NCI-H2029 (cell line): ENCODE measurements at regions not wholly inside any gene's neighbourhood (a gene's known extent, or its start where the extent isn't known, plus 50 kb on each side); places are given as distances from the start of the nearest gene placed in this dataset.
"Not testable (repeated sequence)": the region's sequence is repeated elsewhere in the genome, so short reads cannot be mapped to it uniquely, and the experiment has no call there.

Experiments
- DNase-seq: peaks from one replicate; lab custom pipeline; 2025; lab: John Stamatoyannopoulos, UW

DNA sequence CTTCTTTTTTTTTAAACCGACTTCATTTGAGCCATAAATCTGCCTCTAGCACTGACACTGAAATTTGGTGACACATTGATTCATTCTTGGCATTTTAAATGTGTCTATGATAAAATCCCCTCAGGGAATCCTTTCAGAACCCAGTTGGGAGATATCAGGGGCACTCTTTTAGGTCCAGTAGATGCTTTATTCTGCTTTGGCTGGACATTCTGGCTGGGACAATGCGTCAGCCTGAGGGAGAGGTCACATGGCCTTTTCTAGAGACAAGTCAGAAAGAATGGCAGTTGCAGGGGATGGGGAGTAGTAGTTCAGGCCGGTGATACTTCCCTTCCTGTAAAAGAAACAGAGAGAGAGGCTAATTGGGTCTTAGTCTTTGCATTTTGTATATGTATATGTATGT lies 63.1 kb downstream of the TRIM43 start:
- DNase-seq = not testable (repeated sequence)

DNA sequence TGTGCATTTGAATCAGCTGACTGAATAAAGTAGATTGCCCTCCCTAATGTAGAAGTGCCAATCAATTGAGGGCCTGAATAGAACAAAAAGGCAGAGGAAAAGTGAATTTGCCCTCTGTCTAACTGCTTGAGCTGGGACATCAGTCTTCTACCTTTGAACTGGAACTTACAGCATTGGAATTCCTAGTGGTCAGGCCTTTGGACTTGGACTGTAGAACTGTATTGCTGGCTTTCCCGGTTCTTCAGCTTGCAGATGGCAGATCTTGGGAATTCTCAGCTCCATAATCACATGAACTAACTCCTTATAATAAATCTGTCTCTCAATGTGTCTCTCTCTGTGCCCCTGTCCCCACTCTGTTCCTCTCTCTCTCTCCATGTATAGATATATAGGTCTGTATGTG lies 64.8 kb downstream of the TRIM43 start:
- DNase-seq = not testable (repeated sequence)

DNA sequence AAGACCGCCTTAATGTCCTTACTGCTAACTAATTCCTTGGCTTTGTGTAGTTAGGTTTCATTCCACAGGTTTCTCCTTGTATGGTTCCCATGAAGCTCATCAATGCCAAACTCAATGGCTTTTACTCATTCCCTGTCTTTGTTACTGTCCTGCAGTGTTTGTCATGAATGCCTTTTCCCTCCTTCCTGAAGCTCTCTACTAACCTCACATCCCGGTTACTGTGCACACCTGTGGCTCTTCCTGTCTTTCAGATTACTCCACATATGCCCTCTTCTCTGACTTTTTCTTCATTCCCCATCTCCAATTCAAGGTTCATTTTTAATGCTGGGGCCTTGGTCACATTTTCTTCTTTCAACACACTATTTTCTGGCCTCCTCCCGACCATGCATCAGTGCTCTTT lies 66.1 kb downstream of the TRIM43 start:
- DNase-seq = not testable (repeated sequence)

DNA sequence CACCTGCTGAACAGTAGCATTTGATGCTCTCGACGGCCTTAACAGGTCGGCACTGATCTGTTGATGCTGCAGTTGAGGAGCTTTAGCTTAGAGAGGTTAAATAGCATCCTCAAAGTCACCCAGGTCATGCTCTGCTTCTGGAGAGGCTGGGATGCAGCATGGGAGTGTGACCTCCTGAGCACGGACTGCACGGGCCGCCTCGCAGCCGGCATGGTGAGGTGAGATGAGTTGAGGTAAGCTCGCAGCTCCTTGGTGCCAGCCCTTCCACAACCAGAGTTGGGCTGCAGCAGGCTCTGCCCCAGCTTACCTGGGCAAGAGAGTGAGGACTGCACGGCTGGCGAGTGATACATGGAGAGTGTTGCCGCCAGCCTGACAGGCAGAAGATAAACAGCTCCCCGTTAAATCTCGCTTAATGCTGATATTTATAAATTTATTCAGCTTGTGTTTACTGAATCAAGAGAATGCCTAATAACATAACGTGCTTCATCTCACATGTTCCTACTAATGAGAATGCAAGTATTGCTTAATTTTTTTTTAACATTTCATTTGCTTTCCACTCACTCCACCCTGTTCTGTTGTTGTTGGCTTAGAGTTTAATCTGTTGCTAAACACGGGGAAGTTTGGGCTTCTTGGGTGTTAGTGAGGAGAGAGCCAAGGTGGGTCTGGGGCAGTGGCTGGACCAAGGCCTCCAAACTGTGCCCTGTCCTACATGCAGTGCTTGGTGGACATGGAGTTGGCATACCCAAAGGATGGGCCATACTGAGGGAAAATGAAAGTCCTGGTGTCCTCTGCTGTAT lies 69.2 kb downstream of the TRIM43 start:
- DNase-seq = not testable (repeated sequence)

DNA sequence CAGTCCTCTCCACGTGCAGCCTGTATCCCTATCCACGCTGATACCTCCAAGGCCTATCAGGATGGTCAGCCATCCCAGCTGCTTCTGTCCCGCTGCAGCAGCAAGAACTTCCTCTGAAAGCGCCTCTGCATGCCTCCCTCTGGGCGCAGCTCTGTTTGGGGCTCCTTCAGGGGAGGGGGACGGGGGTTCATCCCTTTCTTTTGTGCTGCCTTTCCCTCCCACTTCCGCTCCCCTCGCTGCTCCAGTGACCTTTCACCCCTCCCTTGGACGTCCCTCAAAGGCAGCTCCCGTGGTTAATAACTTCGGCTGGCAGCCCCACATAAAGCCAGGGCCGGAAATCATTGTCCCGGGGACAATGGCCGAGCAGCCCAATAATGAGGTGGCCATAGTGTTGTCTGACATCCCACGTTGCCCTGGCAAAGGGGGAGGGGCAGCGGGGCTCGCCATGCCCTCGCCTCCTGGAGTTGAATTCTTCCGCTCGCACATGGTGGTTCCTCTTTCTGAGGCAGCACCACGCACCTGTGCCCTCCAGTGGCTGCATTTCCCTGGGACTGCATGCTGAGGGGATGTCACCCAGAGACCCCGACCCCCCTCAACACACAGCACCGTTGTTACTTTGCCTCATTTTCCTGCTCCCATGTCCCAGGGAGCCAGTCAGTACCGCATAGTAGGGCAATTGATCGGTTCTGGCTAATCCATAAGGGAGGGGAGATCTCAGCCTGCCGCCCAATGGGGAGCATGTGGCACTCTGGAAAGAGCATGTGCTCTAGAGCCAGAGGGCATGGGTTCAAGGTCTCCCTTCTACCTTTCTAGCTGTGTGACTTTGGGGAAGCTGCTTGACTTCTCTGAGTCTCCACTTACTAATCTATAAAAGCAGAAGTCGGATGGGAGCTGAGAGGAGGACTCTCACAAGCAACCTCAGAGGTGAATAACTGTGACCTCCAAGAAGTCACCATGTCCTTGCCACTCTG lies 72.0 kb downstream of the TRIM43 start:
- not testable (repeated sequence) for DNase-seq

DNA sequence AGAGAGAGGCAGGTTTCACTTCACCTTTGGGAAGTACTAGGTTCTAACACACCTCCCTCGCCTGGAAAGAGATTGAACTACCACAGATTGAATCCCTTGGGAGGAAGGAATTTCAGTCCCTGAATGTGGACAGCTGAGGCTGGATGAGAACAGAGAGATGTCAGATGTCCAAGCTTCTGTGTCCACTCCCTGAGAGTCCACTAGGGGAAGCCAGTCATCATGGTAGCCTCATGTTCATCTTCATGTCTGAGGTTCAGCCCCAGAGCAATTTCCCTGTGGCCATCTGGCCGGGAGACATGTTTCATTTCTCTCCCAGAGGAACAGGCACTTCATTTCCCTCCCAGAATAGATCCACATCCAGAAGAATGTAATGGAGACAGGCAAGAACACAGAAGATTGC lies 74.8 kb downstream of the TRIM43 start:
- not testable (repeated sequence) for DNase-seq

DNA sequence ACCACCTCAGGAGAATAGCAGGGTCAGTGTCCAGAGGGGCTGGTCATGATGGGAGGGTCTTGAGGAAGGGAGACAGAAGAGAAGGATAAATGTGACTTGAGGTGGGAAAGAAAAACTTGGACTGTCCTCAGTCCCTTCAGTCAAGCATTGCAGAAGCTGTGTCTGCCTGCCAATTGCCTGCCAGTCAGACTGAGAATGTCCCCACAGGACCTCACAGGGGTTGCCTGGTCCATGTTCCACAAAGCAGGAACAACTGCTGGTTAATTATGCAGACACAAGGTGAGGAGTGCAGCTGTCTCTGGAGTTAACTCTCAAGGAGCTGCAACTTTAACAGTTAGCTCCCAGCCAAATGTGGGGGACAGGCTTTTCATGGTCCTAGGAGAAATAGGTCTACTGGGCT lies 75.7 kb downstream of the TRIM43 start:
- DNase-seq = no peak

DNA sequence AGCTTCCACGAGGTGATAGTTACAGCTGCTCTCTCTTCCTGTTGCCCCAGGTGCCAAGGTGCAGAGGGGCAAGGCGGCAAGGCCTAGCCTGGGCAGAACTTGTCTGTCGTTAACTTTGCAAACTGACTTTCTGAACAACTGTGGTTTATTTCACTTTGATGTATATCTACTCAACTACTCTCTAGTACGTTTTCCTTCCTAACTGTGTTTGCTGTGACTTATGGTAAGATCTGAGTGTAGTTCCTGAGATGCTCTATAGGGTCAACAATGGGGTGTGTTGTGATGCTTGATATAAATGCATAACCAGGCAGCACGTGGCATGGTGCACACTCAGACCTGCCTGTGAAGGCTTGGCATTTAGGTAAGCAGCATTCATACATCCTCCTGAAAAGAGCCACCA lies 77.1 kb downstream of the TRIM43 start:
- not testable (repeated sequence) for DNase-seq

DNA sequence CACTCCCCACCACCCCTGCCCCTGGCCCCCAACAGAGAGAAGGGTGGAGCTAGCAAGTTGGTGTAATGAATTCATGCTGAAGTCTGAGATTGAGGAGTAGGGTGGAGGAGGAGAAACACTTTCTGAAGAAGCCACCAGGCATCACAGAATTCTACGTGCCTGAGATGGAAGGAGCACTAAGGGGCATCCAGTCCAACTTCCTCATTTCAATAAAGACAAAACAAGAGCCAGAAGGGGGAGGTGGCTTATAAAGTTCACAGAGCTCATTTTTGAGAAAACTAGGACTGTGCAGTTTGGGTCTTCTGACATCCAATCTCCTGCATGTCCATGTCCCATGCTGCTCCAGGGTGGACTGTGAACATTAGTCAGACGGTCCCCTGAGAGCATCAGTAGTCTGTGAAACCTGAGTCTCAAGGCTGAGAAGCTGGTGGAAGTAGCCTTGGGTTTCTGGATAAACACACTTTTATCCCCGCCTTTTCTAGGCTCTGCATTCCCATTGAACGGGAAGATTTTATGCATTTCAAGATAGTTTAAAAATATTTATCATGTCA lies 77.7 kb downstream of the TRIM43 start:
- no peak for DNase-seq

DNA sequence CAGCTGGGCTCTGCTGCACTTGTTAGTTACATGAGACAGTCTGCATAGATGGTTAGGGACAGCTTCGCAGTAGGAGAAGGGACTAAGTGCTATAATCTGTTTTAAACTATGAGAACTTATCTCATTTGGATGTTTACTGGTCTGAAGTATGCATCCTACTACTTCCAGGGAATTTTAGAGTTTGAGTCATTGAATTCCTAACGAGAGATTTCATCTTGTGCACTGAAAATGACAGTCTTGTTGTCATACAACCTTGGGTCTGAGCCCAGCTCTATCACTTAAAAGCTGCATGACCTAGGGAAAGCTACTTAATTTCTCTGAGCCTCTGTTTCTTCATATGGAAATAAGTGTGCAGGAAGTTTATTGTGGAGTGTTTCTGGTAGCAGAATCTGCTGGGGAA lies 78.4 kb downstream of the TRIM43 start:
- no peak for DNase-seq

DNA sequence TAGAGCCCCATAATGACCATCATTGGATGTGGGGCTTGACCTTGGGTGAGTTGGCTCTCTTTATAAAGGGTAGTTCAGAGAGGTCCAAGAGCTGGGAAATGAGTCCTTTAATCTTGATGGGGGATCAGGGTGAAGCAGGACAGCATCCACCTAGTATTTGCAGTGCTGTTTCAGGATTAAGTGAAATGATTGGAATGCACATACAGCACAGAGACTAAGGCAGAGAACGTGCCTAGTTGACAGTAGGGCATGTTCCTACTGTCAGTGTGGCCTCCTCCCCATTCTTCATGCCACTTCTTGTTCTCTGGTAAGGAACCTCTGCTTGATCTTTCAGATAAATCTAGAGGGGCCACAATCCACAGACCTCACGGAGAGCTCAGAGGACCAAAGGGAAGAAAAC lies 78.9 kb downstream of the TRIM43 start:
- DNase-seq = no peak

DNA sequence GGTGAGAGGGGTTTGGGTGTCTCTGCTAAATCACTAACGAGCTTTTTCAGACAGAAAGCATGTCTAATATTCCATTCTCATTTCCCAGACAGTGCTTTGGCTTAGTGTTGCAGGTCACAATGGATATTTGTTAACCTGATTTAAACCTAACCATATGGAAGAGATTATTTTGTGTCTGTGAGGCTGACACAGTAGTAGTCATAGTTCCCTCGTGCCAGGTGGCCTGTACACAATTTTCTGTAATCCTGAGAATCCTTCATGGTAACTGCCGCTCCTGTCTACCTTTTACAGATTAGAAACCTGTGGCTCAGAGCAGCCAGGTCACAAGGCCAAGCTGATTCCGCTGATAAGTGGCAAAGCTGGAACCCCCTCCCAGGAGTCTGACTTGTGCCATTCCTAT lies 79.4 kb downstream of the TRIM43 start:
- not testable (repeated sequence) for DNase-seq

DNA sequence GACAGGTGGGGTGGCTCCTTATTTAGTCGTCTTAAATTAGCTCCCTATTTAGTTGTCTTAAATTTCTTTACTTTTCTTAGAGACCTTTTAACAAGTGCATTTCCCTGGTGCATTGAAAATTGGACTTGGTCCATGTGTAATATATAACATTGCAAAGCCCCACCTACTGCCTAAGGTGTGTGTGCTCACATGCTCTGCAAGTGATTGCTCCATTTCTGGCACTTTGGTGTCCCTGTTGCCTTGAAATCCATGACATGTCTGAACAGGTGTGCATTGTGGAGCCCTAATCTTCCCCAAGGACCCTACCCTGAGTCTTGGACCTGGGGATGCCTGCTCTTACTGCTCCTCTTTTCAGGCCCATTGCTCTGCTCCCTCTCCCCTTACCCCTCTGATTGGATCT lies 80.2 kb downstream of the TRIM43 start:
- DNase-seq = not testable (repeated sequence)

DNA sequence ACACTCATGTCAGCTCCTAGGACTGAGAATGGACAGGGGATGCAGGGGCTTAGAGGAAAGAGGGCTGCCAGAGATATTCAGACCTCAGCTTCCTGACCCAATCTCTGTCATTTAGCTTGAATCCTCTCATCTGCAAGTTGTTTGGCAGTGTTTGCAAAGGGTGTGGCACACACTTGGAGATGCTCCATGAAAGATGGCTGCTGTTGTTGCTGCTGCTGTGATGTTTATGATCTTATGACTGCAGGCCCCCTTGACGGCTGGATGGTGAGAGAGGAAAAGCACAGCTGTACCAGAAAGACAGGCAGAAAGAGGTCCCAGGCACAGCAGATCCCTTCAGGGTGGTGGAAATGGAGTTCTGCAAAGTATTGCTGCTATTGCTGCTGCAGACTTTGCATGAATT lies 80.7 kb downstream of the TRIM43 start:
- not testable (repeated sequence) for DNase-seq

DNA sequence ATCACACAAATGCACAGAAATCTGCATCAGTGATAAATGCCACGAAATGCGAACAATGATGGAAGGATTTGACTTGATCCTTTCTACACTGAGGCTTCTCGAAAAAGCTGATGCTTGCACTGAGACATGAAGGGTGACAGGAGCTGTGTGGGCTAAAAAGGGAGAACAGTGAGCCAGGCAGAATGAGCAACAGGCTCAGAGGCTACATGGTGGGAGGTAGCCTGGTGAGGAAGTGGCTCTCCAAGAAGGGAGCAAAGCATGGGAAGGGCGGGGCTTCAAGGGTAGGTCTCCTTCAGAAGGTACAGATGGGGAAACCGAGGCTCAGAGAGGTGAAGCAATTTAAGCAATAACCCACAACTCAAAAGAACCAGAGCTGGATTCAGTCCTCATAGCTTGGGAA lies 82.4 kb downstream of the TRIM43 start:
- DNase-seq = no peak

DNA sequence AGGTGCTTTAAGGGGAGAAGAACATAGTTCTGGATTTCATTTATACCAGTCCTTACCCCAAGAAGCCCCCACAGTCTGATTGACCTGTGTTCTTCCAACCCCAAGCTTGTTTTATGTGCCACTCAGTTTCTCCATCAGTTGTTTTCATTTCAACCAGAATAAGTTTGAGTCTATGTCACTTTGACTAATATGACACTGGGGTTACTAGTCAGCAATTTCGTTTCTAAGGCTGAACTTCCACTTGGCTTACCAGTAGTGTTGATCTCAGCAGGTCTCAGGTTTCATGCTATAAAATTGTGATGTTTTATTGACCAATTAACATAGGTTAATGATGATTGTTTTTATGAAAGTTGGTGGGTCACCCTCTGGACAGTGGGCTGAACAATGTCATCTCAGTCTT lies 84.8 kb downstream of the TRIM43 start:
- DNase-seq = not testable (repeated sequence)

DNA sequence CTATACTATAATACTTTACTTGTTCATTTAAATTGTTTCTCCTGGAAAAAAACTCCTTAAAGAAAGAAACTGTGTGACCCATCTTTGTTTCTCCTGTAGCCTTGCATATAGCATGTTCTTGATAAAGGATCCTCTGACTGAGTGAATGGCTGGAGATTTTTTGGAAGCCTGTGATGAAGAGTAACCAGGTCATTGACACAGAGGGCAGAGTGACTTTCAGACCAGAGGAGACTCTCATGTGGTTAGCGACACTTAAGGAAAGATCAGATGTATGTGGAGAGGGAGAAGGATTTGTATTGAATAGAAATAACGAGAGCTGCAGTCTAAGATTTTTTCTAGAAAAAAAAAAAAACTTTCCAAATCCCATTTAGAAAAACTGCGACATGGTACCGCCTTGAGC lies 85.5 kb downstream of the TRIM43 start:
- DNase-seq = no peak

DNA sequence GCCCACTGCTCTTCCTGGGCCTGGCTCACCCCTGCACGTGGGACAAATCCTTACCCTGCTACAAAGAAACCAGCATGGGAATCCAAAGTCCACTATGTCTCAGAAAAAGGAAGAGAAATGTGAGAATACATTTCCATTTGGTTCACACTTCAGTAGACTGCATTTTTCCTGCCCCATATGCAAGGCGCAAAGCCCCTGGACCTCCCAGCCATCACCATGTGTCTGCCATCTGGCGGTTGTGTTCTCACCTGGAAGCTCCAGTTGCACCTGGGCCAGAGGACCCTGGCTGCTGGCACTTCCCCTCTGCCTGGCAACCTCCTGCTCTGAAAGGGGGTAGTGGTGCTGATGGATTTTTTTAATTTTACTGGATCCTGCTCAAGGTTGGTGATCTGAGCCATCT lies 86.0 kb downstream of the TRIM43 start:
- not testable (repeated sequence) for DNase-seq

DNA sequence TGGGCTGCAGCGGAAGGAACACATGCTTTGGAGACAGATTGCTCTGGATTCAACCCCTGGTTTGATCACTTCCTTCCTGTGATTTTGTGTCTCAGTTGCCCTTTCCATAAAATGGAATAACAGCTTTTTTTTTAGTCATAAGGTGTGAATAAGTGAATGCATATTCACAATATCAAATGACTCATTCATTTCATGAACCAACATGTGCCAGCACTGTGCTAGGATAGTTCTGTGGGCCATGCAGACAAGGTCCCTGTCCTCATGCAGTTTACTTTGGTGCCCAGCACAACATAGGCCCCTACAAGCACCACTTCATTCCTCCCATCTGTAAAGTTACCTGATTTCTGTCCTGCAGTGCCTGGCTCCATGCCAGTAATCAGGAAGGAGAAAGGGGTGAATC lies 89.4 kb downstream of the TRIM43 start:
- not testable (repeated sequence) for DNase-seq

DNA sequence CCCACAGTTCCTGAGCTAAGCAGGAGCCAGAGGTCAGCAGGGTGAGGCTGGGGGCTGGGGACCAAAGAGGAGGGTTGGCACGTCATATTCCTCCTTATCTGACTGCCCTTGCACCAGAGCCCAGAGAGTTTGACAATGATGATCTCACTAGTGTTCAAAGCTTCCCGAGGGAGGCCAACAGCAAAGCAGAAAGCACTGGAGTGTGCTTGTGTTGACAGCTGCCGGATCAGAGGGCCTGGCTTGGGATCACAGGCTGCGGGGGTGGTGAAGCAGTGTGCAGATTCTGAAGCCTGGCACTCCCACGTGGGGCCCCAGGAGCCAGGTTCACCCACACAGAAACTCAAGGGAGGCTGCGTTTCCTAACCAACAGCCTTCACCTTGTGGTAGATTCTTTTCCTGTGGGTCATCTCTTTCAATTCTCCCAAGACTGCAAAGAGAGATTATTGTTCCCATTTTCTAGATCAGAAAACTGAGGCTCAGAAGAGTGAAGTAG lies 89.8 kb downstream of the TRIM43 start:
- DNase-seq = not testable (repeated sequence)

DNA sequence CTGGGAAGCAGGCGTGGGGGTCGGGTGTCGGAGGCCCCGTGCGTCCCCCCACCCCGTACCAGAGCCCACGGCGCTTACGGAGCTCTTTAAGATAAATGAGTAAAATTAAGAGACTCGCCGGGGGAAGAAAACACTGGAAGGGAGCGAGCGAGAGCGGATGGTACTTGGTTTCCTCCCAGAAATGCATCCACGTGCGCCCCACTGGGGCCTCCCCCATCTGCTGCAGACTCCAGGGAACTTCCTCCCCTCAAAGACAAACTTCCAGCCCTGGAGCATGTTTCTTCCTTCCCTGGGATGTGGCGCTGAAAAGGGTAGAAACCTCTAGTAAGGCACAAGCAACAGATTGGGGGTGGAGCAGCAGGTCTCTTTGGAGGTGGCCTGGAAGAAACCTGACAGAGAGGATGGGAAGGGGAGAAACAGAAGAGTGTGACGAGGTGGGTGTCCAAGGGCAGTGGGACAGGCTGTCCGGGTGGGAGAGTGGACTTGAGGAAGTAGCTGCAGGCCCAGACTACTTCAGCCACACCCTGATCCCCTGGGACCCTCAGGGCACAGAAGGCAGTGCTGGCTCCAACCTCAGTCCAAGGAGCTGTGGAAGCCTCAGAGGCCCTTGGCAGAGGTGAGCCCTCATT lies 91.2 kb downstream of the TRIM43 start:
- DNase-seq = not testable (repeated sequence)

DNA sequence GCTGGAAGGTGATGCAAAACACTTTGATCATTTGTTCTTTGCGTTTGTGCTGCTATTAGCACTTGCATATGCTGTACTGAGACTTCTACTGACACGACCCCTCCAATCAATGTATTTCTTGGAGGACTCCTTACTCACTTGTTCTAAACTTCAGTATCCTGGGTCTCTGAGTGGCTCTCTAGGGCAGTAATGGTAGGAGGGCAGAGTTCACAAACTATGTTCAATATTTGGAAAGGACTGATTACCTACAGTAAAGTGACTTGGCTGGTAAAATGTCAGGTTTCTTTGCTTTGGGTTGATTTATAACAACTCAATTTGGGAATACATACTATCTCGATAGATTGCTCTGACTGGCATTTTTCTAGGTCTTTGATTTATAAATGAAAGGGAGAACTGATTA lies 93.7 kb downstream of the TRIM43 start:
- DNase-seq = no peak
